Endothelial cell of umbilical vein (primary cell): ENCODE measurements at regions not wholly inside any gene's neighbourhood (a gene's known extent, or its start where the extent isn't known, plus 50 kb on each side); places are given as distances from the start of the nearest gene placed in this dataset.

Experiments used
- BruUV-seq: library from RNA; stranded (reverse); fragments of 400-500 nt; replicated peaks from 2 replicates; lab custom pipeline; 2021; lab: Mats Ljungman, UMichigan
- CTCF ChIA-PET: fragments of 300-600, 350-600 bp; sonication (Branson Sonifier 250); formaldehyde crosslinking; loops from one replicate; lab custom pipeline; 2021; ENCODE audit warnings: antibody characterized with exemption, inconsistent platforms; lab: Charles Lee
- POLR2A ChIA-PET: fragments of 300-600, 350-600 bp; sonication (Branson Sonifier 250); formaldehyde crosslinking; loops from one replicate; lab custom pipeline; 2021; ENCODE audit warnings: antibody characterized with exemption, inconsistent platforms; lab: Charles Lee
- DNase-seq: peaks from one replicate; pipeline ENCODE4 v3.0.0-alpha.2; 2011; ENCODE audit warnings: low read depth, low spot score
- FAIRE-seq: peaks from 2 replicates; lab custom pipeline; 2011; peaks lifted over from hg19 to GRCh38; lab: Jason Lieb, UNC
- H2AFZ ChIP-seq: 2 replicates; pipeline ENCODE4 v1.6.0; 2012; ENCODE audit warnings: low read depth, low read length, control low read depth, inconsistent platforms
- H3K27ac ChIP-seq: 2 replicates; pipeline ENCODE4 v1.5.1; 2011; ENCODE audit warnings: low read depth, mild to moderate bottlenecking, control low read depth, low read length, moderate library complexity; ENCODE audit not compliant: insufficient read depth
- H3K27me3 ChIP-seq, 2 experiments: 2 replicates each; pipeline versions ENCODE4 v1.6.0 to v1.6.1; 2011; ENCODE audit warnings: low read length in 2 of 2, mixed read lengths in 1 of 2; ENCODE audit not compliant: control insufficient read depth in 2 of 2, insufficient read depth in 2 of 2
- H3K36me3 ChIP-seq, 2 experiments: 2 replicates in 1 of 2; 3 replicates in 1 of 2; pipeline ENCODE4 v1.5.1; 2011; ENCODE audit warnings: low read length in 2 of 2, mild to moderate bottlenecking in 1 of 2, moderate library complexity in 1 of 2; ENCODE audit not compliant: control insufficient read depth in 2 of 2, insufficient read depth in 2 of 2; ENCODE audit errors: extremely low read depth in 1 of 2
- H3K4me1 ChIP-seq: 3 replicates; pipeline ENCODE4 v1.5.1; 2011; ENCODE audit warnings: mild to moderate bottlenecking, low read length; ENCODE audit not compliant: control insufficient read depth, insufficient read depth; ENCODE audit errors: extremely low read depth
- H3K4me2 ChIP-seq: 2 replicates; pipeline ENCODE4 v1.6.1; 2011; ENCODE audit warnings: low read length, control low read depth, mixed read lengths; ENCODE audit not compliant: insufficient read depth
- H3K4me3 ChIP-seq, 3 experiments: fragments of 200-600 bp in 1 of 3; sonication (generic), shearing (Covaris generic) in 1 of 3; replicated peaks in 1 of 3; 2 replicates each; pipeline ENCODE4 v1.5.1; 2011 to 2016; ENCODE audit warnings: control low read depth in 3 of 3, low read length in 3 of 3, mild to moderate bottlenecking in 2 of 3, inconsistent platforms in 1 of 3, low read depth in 1 of 3, moderate library complexity in 1 of 3; ENCODE audit not compliant: insufficient read depth in 1 of 3
- H3K79me2 ChIP-seq: 2 replicates; pipeline ENCODE4 v1.6.0; 2012; ENCODE audit warnings: low read length, inconsistent platforms; ENCODE audit not compliant: control insufficient read depth, insufficient read depth
- H3K9ac ChIP-seq: replicated peaks from 2 replicates; pipeline ENCODE3; 2011; ENCODE audit warnings: low read length, control low read depth; ENCODE audit not compliant: insufficient read depth; ENCODE audit errors: extremely low read depth
- H3K9me1 ChIP-seq: replicated peaks from 3 replicates; pipeline ENCODE4 v1.6.0; 2011; ENCODE audit warnings: mild to moderate bottlenecking, low read length; ENCODE audit not compliant: control insufficient read depth, insufficient read depth; ENCODE audit errors: extremely low read depth
- H3K9me3 ChIP-seq: replicated peaks from 2 replicates; pipeline ENCODE4 v1.5.1; 2012; ENCODE audit warnings: low read length, inconsistent platforms; ENCODE audit not compliant: control insufficient read depth, insufficient read depth
- H4K20me1 ChIP-seq: replicated peaks from 2 replicates; pipeline ENCODE3; 2011; ENCODE audit warnings: mild to moderate bottlenecking, low read length; ENCODE audit not compliant: control insufficient read depth, insufficient read depth; ENCODE audit errors: extremely low read depth
- EZH2 ChIP-seq: IDR thresholded peaks from 2 replicates; pipeline ENCODE4 v1.6.1; 2012; ENCODE audit warnings: borderline replicate concordance, low read depth, mild to moderate bottlenecking, moderate library complexity, low read length, inconsistent platforms; ENCODE audit not compliant: severe bottlenecking
- FOS ChIP-seq: IDR thresholded peaks from 2 replicates; pipeline ENCODE4 v1.6.1; 2011; ENCODE audit warnings: mild to moderate bottlenecking, low read length, moderate library complexity, borderline replicate concordance; ENCODE audit not compliant: insufficient read depth
- JUN ChIP-seq: IDR thresholded peaks from 2 replicates; pipeline ENCODE4 v1.6.1; 2011; ENCODE audit warnings: borderline replicate concordance, low read depth; ENCODE audit not compliant: insufficient read length, insufficient read depth
- MYC ChIP-seq: IDR thresholded peaks from one replicate; pipeline ENCODE4 v1.6.1; 2011; ENCODE audit warnings: mild to moderate bottlenecking, low read depth, low read length
- POLR2A ChIP-seq: IDR thresholded peaks from 2 replicates; pipeline ENCODE4 v1.6.1; 2012; ENCODE audit warnings: low read depth, mild to moderate bottlenecking, control low read depth, low read length
- POLR2AphosphoS5 ChIP-seq: IDR thresholded peaks from 2 replicates; pipeline ENCODE4 v1.6.1; 2012; ENCODE audit warnings: low read depth, mild to moderate bottlenecking, control low read depth, low read length, moderate library complexity; ENCODE audit not compliant: insufficient read depth
- dilution Hi-C: fragments of 300-500 bp; cut with MboI; formaldehyde crosslinking; loops from one replicate; pipeline ENCODE4 v1.15.0; 2019; ENCODE audit warnings: low sequenced_read_pairs; ENCODE audit not compliant: extremely low pct_ligation_motif_present
- intact Hi-C: fragments of 100-400 bp; cut with micrococcal nuclease; formaldehyde crosslinking; loops from one replicate; pipeline ENCODE4 v1.10.0; 2022
- TF ChIP-seq, protein P1 (sequence below), 2 donors: IDR thresholded peaks; 1 replicate in 1 of 2; 2 replicates in 1 of 2; pipeline ENCODE4 v1.5.1; 2011; ENCODE audit warnings: low read length in 2 of 2, mild to moderate bottlenecking in 2 of 2, moderate library complexity in 2 of 2, control low read depth in 1 of 2, inconsistent platforms in 1 of 2, low read depth in 1 of 2; ENCODE audit not compliant: insufficient read depth in 1 of 2; ENCODE audit errors: extremely low read depth in 1 of 2
- TF ChIP-seq, protein P2 (sequence below): IDR thresholded peaks from 2 replicates; pipeline ENCODE4 v1.6.1; 2011; ENCODE audit not compliant: insufficient read depth, insufficient read length

DNA sequence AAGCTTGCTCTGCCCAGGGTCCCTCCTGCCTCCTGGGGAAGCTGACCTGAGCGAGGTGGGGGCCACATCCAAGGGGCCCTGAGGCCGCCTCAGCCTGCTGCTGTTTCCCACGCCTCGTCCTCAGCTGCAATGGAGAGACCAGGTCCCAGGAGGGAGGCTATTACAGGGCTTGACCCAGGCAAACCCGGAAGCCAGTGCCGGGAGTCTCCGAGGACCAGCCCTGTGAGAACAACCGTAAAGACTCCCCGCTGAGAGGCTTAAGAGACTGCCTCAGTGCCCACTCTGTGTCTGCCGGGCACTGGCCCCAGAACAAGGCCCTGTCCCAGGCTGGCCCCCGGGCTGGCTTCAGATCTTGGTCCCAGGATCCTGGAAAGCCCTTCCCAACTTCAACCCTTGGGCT lies 124.3 kb upstream of the FGF3 start:
- Histone ChIP-seq H3K4me2 (no peak overlapping the region), H3K27me3 (peaks cover 0 to 2% of the 10 kb centered on the region in 2 experiments), H3K4me3 (no peak overlapping the region), H3K27ac (no peak overlapping the region), H2AFZ (no peak overlapping the region), H3K36me3 (no peaks in the 10 kb centered on the region), H3K9ac (no peak overlapping the region), H3K79me2 (no peaks in the 10 kb centered on the region), H3K9me3 (no peaks in the 10 kb centered on the region), H4K20me1 (no peaks in the 10 kb centered on the region), H3K4me1 (peaks cover 4% of the 10 kb centered on the region), H3K9me1 (no peaks in the 10 kb centered on the region)
- FAIRE-seq (no peak), DNase-seq (no peak)
- dilution Hi-C loops (no loop called here), intact Hi-C loops (loop anchor here (10.0 kb wide), 1 partner anchor 131 kb away; the partner anchor contains the start of gene ANO1)
- POLR2A ChIA-PET, result no interaction called here
- CTCF ChIA-PET, result no interaction called here
- no TSS peak for BruUV-seq
- no peak for TF ChIP-seq EZH2
- TF ChIP-seq POLR2AphosphoS5, result no peak
- TF ChIP-seq FOS, result no peak
- no peak for TF ChIP-seq JUN
- TF ChIP-seq MYC, result no peak
- TF ChIP-seq, protein P1, sequence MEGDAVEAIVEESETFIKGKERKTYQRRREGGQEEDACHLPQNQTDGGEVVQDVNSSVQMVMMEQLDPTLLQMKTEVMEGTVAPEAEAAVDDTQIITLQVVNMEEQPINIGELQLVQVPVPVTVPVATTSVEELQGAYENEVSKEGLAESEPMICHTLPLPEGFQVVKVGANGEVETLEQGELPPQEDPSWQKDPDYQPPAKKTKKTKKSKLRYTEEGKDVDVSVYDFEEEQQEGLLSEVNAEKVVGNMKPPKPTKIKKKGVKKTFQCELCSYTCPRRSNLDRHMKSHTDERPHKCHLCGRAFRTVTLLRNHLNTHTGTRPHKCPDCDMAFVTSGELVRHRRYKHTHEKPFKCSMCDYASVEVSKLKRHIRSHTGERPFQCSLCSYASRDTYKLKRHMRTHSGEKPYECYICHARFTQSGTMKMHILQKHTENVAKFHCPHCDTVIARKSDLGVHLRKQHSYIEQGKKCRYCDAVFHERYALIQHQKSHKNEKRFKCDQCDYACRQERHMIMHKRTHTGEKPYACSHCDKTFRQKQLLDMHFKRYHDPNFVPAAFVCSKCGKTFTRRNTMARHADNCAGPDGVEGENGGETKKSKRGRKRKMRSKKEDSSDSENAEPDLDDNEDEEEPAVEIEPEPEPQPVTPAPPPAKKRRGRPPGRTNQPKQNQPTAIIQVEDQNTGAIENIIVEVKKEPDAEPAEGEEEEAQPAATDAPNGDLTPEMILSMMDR (IDR thresholded peaks at IDR 0.05; ENCODE audit: extremely low read depth in 1 of 2, insufficient read depth in 1 of 2, low read depth in 1 of 2, low read length in 2 of 2), result no peak
- TF ChIP-seq POLR2A, result no peak
- TF ChIP-seq, protein P2, sequence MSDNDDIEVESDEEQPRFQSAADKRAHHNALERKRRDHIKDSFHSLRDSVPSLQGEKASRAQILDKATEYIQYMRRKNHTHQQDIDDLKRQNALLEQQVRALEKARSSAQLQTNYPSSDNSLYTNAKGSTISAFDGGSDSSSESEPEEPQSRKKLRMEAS, result no peak
